ENCODE measurements at regions not wholly inside any gene's neighbourhood (a gene's known extent, or its start where the extent isn't known, plus 50 kb on each side); places are given as distances from the start of the nearest gene placed in this dataset.

GRCh38 chr13:99636728-99637353 lies 135.6 kb downstream of the TM9SF2 start:
- no peak for DNase-seq (ENCODE audit: low read depth)
- H3K4me3 ChIP-seq (ENCODE audit: low read depth, low read length): no peak overlapping the region

GRCh38 chr13:99636306-99636705 lies 135.0 kb downstream of the TM9SF2 start:
- H3K4me3 ChIP-seq (ENCODE audit: low read depth, low read length): no peak overlapping the region
- no peak for DNase-seq (ENCODE audit: low read depth)

GRCh38 chr13:99634672-99635071 lies 133.4 kb downstream of the TM9SF2 start:
- H3K4me3 ChIP-seq (ENCODE audit: low read depth, low read length): no peak overlapping the region
- DNase-seq (ENCODE audit: low read depth): no peak

GRCh38 chr13:99630269-99630898 lies 129.1 kb downstream of the TM9SF2 start:
- no peak overlapping the region for H3K4me3 ChIP-seq (ENCODE audit: low read depth, low read length)
- DNase-seq (ENCODE audit: low read depth): no peak

GRCh38 chr13:99629641-99630040 lies 128.4 kb downstream of the TM9SF2 start:
- no peak overlapping the region for H3K4me3 ChIP-seq (ENCODE audit: low read depth, low read length)
- no peak for DNase-seq (ENCODE audit: low read depth)

GRCh38 chr13:99628442-99628841 lies 127.2 kb downstream of the TM9SF2 start:
- DNase-seq (ENCODE audit: low read depth): no peak

GRCh38 chr13:99626461-99627082 lies 125.3 kb downstream of the TM9SF2 start:
- no peak overlapping the region for H3K4me3 ChIP-seq (ENCODE audit: low read depth, low read length)
- DNase-seq (ENCODE audit: low read depth): peak; percentile 15

More at GRCh38 chr13:99628442-99628841, 127.2 kb downstream of the TM9SF2 start:
- no peak overlapping the region for H3K4me3 ChIP-seq (ENCODE audit: low read depth, low read length)

- no peak overlapping the region for H3K4me3 ChIP-seq (ENCODE audit: low read depth, low read length)
- no peak for DNase-seq (ENCODE audit: low read depth)
Observed at GRCh38 chr13:99624936-99625540, 123.8 kb downstream of the TM9SF2 start.

GRCh38 chr13:99620806-99621205 lies 119.5 kb downstream of the TM9SF2 start:
- no peak overlapping the region for H3K4me3 ChIP-seq (ENCODE audit: low read depth, low read length)
- no peak for DNase-seq (ENCODE audit: low read depth)

- no peak overlapping the region for H3K4me3 ChIP-seq (ENCODE audit: low read depth, low read length)
- no peak for DNase-seq (ENCODE audit: low read depth)
Observed at GRCh38 chr13:99619207-99619606, 117.9 kb downstream of the TM9SF2 start.

- DNase-seq (ENCODE audit: low read depth): peak; percentile 13
- no peak overlapping the region for H3K4me3 ChIP-seq (ENCODE audit: low read depth, low read length)
Observed at GRCh38 chr13:99617474-99618255, 116.4 kb downstream of the TM9SF2 start.

- DNase-seq (ENCODE audit: low read depth): no peak
- no peak overlapping the region for H3K4me3 ChIP-seq (ENCODE audit: low read depth, low read length)
Observed at GRCh38 chr13:99614465-99614885, 113.2 kb downstream of the TM9SF2 start.

All from skeletal muscle cell (primary cell).